Nephron progenitor cell (in vitro differentiated cells): ENCODE measurements at regions not wholly inside any gene's neighbourhood (a gene's known extent, or its start where the extent isn't known, plus 50 kb on each side); places are given as distances from the start of the nearest gene placed in this dataset.
"Not testable (repeated sequence)": the region's sequence is repeated elsewhere in the genome, so short reads cannot be mapped to it uniquely, and the experiment has no call there.

Source experiments
- DNase-seq: peaks from one replicate; pipeline ENCODE4 v3.0.0; 2021
- H3K27ac Mint-ChIP-seq: 2 replicates; pipeline ENCODE4 v1.8.0; 2021; ENCODE audit warnings: mild to moderate bottlenecking, moderate library complexity, mixed read lengths
- H3K27me3 Mint-ChIP-seq: 2 replicates; pipeline ENCODE4 v1.8.0; 2021; ENCODE audit warnings: mild to moderate bottlenecking, low read depth, mixed read lengths; ENCODE audit not compliant: poor library complexity
- H3K36me3 Mint-ChIP-seq: 2 replicates; pipeline ENCODE4 v1.8.0; 2021; ENCODE audit warnings: low read depth, mixed read lengths
- H3K4me1 Mint-ChIP-seq: 2 replicates; pipeline ENCODE4 v1.8.0; 2021; ENCODE audit warnings: mixed read lengths
- H3K4me3 Mint-ChIP-seq: 2 replicates; pipeline ENCODE4 v1.8.0; 2021; ENCODE audit warnings: mild to moderate bottlenecking, moderate library complexity, mixed read lengths
- H3K9me3 Mint-ChIP-seq: 2 replicates; pipeline ENCODE4 v1.8.0; 2021; ENCODE audit warnings: mild to moderate bottlenecking, moderate library complexity, mixed read lengths
- TF ChIP-seq, protein P1 (sequence below): fragments of 200-600 bp; sonication (generic); IDR thresholded peaks from 2 replicates; pipeline ENCODE4 v1.5.0; 2021; ENCODE audit warnings: antibody characterized with exemption

DNA sequence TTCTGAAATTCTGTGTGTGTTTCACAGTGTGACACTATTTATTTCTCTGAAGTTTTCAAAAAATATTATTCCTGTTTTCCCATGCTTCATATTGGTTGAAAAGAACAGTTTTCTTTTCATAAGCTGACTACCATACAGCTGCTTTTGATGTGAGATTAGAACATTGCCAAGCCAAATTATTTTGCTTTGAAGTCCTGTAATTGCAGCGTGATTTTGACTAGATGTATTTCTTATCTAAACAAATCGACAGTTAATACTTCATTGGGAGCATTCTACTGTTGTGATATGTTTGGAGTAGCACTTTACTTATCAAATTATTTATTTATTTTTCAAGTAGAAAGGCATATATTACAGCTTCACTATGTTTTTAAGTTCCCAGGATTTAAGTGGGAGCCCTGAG, 132.0 kb downstream of the DACT1 start:
- H3K4me1 Mint-ChIP-seq, result peaks cover 96% of the 10 kb centered on the region
- H3K27me3 Mint-ChIP-seq, result peaks cover 3% of the 10 kb centered on the region
- no peak overlapping the region for H3K27ac Mint-ChIP-seq
- H3K36me3 Mint-ChIP-seq, result no peaks in the 10 kb centered on the region
- TF ChIP-seq, protein P1, sequence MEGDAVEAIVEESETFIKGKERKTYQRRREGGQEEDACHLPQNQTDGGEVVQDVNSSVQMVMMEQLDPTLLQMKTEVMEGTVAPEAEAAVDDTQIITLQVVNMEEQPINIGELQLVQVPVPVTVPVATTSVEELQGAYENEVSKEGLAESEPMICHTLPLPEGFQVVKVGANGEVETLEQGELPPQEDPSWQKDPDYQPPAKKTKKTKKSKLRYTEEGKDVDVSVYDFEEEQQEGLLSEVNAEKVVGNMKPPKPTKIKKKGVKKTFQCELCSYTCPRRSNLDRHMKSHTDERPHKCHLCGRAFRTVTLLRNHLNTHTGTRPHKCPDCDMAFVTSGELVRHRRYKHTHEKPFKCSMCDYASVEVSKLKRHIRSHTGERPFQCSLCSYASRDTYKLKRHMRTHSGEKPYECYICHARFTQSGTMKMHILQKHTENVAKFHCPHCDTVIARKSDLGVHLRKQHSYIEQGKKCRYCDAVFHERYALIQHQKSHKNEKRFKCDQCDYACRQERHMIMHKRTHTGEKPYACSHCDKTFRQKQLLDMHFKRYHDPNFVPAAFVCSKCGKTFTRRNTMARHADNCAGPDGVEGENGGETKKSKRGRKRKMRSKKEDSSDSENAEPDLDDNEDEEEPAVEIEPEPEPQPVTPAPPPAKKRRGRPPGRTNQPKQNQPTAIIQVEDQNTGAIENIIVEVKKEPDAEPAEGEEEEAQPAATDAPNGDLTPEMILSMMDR, result no peak
- H3K9me3 Mint-ChIP-seq, result no peaks in the 10 kb centered on the region
- H3K4me3 Mint-ChIP-seq, result no peak overlapping the region
- no peak for DNase-seq

DNA sequence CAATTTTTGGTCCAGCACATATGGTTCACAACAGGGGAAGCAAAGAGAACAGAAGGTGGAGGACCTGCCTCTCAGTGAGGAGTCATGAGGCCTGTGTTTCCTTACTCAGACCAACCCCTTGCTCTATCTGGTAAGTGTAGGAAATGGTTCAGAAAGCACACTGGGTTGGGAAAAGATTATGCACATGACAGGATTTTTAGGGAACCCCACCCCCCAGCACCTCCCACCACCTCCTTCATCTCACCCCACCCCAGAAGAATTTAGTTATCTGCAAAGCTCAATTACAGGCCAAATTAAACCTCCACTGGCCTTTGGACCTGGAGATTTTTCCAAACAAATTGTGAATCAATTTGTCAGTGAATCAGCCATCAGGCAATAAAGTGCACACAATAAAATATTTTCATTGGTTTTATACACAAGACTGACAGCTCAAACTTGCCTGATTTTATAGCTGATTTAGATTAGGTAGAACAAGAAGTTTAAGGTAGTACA, 132.8 kb downstream of the DACT1 start:
- peak overlapping the region; percentile 21 for H3K4me3 Mint-ChIP-seq
- TF ChIP-seq, protein P1, result no peak
- H3K27me3 Mint-ChIP-seq, result peaks cover 3% of the 10 kb centered on the region
- H3K4me1 Mint-ChIP-seq, result peaks cover 95% of the 10 kb centered on the region
- no peaks in the 10 kb centered on the region for H3K36me3 Mint-ChIP-seq
- peak overlapping the region; percentile 68 for H3K27ac Mint-ChIP-seq
- no peak for DNase-seq
- H3K9me3 Mint-ChIP-seq, result peaks cover 4% of the 10 kb centered on the region

DNA sequence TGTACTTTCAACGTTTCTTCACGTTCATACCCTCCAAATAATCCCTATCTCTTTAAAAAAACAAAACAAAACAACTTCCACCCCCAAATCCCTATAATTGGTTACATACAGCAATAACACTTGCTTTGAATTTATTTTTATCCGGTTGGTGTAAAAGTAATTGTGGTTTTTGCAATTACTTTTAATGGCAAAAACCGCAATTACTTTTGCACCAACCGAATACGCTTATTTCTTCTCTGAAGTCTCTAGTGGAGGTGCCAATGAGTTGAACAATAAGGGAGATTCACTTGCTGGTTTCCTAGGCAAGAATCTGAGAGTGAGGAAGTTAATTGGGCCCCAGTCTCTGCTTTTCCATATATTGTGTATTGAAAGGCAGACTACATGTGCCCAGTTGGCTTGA, 133.3 kb downstream of the DACT1 start:
- no peaks in the 10 kb centered on the region for H3K36me3 Mint-ChIP-seq
- H3K4me3 Mint-ChIP-seq, result no peak overlapping the region
- TF ChIP-seq, protein P1, result no peak
- peaks cover 3% of the 10 kb centered on the region for H3K27me3 Mint-ChIP-seq
- peak overlapping the region; percentile 60 for H3K27ac Mint-ChIP-seq
- H3K4me1 Mint-ChIP-seq, result peaks cover 94% of the 10 kb centered on the region
- no peak for DNase-seq
- peaks cover 4% of the 10 kb centered on the region for H3K9me3 Mint-ChIP-seq

DNA sequence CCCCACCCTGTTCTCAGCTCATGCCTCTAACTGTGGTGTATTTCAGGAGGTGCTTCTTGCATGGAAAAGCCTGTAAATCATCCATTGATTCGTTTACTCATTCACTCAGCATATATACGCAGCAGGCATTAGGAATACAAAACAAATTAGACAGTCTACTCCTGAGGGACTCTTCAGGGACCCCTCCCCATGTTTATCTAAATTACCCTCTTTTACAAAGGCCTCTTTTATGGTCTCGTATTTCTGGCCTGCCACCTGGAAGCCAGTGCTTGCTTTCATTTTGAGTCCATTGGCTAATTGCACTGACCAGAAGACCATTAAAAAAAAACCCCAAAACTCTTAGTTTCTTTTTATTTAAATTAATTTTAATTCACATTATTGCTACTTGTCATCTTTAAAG, 134.4 kb downstream of the DACT1 start:
- H3K4me1 Mint-ChIP-seq, result peaks cover 94% of the 10 kb centered on the region

DNA sequence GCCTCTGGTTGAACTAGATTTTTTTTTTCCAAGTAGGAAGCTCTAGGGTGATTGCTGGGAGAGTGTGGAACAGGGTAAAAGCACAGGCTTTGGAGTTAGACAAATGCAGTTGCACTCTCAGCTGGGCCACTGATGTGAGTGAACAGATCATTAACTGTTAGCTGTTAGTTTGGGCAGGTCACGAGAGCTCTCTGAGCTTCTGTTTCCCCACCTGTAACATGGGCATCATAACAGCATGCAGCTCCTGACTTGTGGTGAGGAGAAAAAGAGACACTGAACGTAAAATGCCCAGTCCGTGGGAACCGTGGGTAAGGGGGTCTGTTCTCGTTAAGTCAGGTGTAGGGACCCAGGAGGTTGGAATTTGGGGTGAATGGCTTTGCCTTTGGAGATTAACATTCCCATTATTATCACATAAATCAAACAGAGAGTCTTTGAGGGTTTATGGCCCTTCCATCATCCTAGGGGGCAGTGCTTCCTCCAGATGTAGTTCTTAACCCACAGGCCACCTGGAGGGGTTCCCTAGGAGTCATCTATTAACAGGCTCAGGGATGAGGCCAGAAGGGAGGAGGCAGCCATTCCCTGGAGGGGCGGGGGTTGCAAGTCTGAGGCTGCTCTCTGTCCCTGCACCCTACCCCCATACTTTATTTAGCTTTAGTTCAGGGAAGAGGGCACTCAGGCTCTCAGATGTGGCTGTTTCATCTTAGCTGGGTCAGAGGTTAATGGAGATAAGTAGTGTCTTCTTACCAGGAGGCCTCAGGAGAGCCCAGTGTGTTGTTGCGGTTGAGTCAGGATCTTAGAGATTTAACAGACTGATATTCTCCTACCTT, 135.2 kb downstream of the DACT1 start:
- DNase-seq, result peak; percentile 77
- H3K9me3 Mint-ChIP-seq, result peaks cover 4% of the 10 kb centered on the region
- TF ChIP-seq, protein P1, result no peak
- H3K27me3 Mint-ChIP-seq, result peaks cover 3% of the 10 kb centered on the region
- peaks cover 94% of the 10 kb centered on the region for H3K4me1 Mint-ChIP-seq
- H3K27ac Mint-ChIP-seq, result peak overlapping the region; percentile 98
- peak overlapping the region; percentile 25 for H3K4me3 Mint-ChIP-seq
- H3K36me3 Mint-ChIP-seq, result no peaks in the 10 kb centered on the region

More for the DNA sequence above, 134.4 kb downstream of the DACT1 start:
- TF ChIP-seq, protein P1, result no peak
- H3K4me3 Mint-ChIP-seq, result peak overlapping the region; percentile 29
- H3K36me3 Mint-ChIP-seq, result no peaks in the 10 kb centered on the region
- H3K27me3 Mint-ChIP-seq, result peaks cover 3% of the 10 kb centered on the region
- no peak for DNase-seq
- peaks cover 4% of the 10 kb centered on the region for H3K9me3 Mint-ChIP-seq
- H3K27ac Mint-ChIP-seq, result peak overlapping the region; percentile 94

DNA sequence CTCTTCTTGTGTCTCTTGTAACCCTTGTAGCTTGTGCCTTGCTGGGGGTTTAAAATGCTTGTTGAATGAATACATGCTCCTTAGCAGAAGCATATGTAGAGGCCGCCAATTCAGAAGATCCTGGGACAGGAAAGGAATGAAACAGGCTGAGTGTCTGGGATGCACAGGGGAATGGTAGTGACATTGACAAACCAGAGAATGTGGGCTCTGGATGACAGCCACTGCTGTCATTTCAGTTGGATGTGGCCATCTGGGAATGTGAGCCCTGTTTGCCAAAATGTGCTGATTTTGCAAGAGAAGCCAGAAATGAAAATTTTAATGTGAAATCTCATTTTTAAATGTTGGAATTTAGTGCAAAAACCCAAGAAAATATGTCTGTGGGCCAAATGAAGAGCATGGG, 136.8 kb downstream of the DACT1 start:
- Mint-ChIP-seq H3K4me1 (peaks cover 96% of the 10 kb centered on the region), H3K27me3 (no peaks in the 10 kb centered on the region), H3K9me3 (peaks cover 4% of the 10 kb centered on the region), H3K27ac (peak overlapping the region; percentile 98), H3K36me3 (no peaks in the 10 kb centered on the region), H3K4me3 (peak overlapping the region; percentile 51)
- DNase-seq, result no peak
- TF ChIP-seq, protein P1, result no peak

DNA sequence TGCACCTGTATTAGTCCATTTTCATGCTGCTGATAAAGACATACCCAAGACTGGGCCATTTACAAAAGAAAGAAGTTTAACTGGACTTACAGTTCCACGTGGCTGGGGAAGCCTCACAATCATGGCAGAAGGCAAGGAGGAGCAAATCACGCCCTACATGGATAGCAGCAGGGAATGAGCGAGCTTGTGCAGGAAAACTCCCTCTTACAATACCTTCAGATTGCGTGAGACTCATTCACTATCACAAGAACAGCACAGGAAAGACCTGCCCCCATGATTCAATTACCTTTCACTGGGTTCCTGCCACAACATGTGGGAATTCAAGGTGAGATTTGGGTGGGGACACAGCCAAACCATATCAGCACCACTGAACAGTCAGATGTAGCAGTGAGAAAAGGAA, 137.4 kb downstream of the DACT1 start:
- not testable (repeated sequence) for DNase-seq, H3K4me3 Mint-ChIP-seq, H3K9me3 Mint-ChIP-seq, H3K27me3 Mint-ChIP-seq, H3K36me3 Mint-ChIP-seq
- Mint-ChIP-seq H3K4me1 (peaks cover 96% of the 10 kb centered on the region), H3K27ac (peak overlapping the region; percentile 15)
